Breast epithelium (tissue), 3 donors: ENCODE measurements at regions not wholly inside any gene's neighbourhood (a gene's known extent, or its start where the extent isn't known, plus 50 kb on each side); places are given as distances from the start of the nearest gene placed in this dataset.

ENCODE experiments used
- CTCF ChIP-seq, 3 donors: fragments of 450-650 bp; IDR thresholded peaks; one replicate each; pipeline ENCODE4 v1.5.1; 2016 to 2017; ENCODE audit warnings: antibody characterized with exemption in 3 of 3, mild to moderate bottlenecking in 3 of 3, moderate library complexity in 3 of 3
- POLR2A ChIP-seq: fragments of 450-650 bp; IDR thresholded peaks from one replicate; pipeline ENCODE4 v1.6.1; 2016; ENCODE audit warnings: antibody characterized with exemption, mild to moderate bottlenecking, moderate library complexity
- POLR2AphosphoS5 ChIP-seq, 3 donors: sonication (generic); formaldehyde crosslinking; IDR thresholded peaks; one replicate each; pipeline ENCODE4 v1.6.1; 2017; ENCODE audit warnings: antibody characterized with exemption in 3 of 3

- TF ChIP-seq CTCF (IDR thresholded peaks at IDR 0.05): no peak
- TF ChIP-seq POLR2A: no peak
- no peak for TF ChIP-seq POLR2AphosphoS5 (IDR thresholded peaks at IDR 0.05)
Measured at GRCh38 chr14:34345718-34346465, 116.1 kb downstream of the SPTSSA start.
